HepG2 (cell line): ENCODE measurements at regions not wholly inside any gene's neighbourhood (a gene's known extent, or its start where the extent isn't known, plus 50 kb on each side); places are given as distances from the start of the nearest gene placed in this dataset.

ENCODE experiments used
- ARNTL ChIP-seq: sonication (generic); formaldehyde crosslinking; IDR thresholded peaks from 2 replicates; pipeline ENCODE4 v1.4.0; 2020; ENCODE audit warnings: mild to moderate bottlenecking, missing genetic modification reagents
- KMT2B ChIP-seq: IDR thresholded peaks from 2 replicates; pipeline ENCODE4 v1.6.1; 2016; ENCODE audit warnings: missing genetic modification reagents, missing compliant biosample characterization
- RNF219 ChIP-seq: sonication (generic); formaldehyde crosslinking; IDR thresholded peaks from 2 replicates; pipeline ENCODE4 v1.5.0; 2020; ENCODE audit warnings: mild to moderate bottlenecking, missing genetic modification reagents
- SIN3A ChIP-seq: IDR thresholded peaks from 2 replicates; pipeline ENCODE4 v1.6.1; 2011; ENCODE audit warnings: low read depth, mild to moderate bottlenecking, control low read depth, low read length, borderline replicate concordance
- TARDBP ChIP-seq: sonication (generic); formaldehyde crosslinking; IDR thresholded peaks from 2 replicates; pipeline ENCODE4 v1.8.0; 2022; ENCODE audit warnings: mild to moderate bottlenecking, missing genetic modification reagents

- TF ChIP-seq RNF219 (no peak), ARNTL (CRISPR knock-in tag) (no peak), KMT2B (CRISPR knock-in tag) (no peak), SIN3A (no peak), TARDBP (CRISPR knock-in tag) (no peak)
These were observed 240.2 kb downstream of the SH3BP4 start for GRCh38 chr2:235191978-235192377.
